Prostate gland (tissue), 2 donors: ENCODE measurements at regions not wholly inside any gene's neighbourhood (a gene's known extent, or its start where the extent isn't known, plus 50 kb on each side); places are given as distances from the start of the nearest gene placed in this dataset.
"Not testable (repeated sequence)": the region's sequence is repeated elsewhere in the genome, so short reads cannot be mapped to it uniquely, and the experiment has no call there.

Experiments used
- DNase-seq: peaks from one replicate; pipeline ENCODE4 v3.0.0-alpha.2; 2019; ENCODE audit warnings: low spot score
- H3K27ac ChIP-seq, 2 donors: fragments of 200-600 bp; sonication (generic); 2 replicates each; pipeline ENCODE4 v1.5.1; 2017 to 2019
- H3K27me3 ChIP-seq: fragments of 200-600 bp; sonication (generic); replicated peaks from 2 replicates; pipeline ENCODE4 v1.5.1; 2019; ENCODE audit not compliant: insufficient read depth
- H3K36me3 ChIP-seq, 2 donors: fragments of 200-600 bp; sonication (generic); 1 replicate in 1 of 2; 2 replicates in 1 of 2; pipeline versions ENCODE4 v1.5.1 to v1.8.1; 2017 to 2019
- H3K4me1 ChIP-seq: fragments of 200-600 bp; sonication (generic); replicated peaks from 2 replicates; pipeline ENCODE4 v1.5.1; 2019
- H3K4me3 ChIP-seq, 2 donors: fragments of 200-600 bp; sonication (generic); 2 replicates each; pipeline ENCODE4 v1.5.1; 2017 to 2019
- H3K9me3 ChIP-seq: fragments of 200-600 bp; sonication (generic); 2 replicates; pipeline ENCODE4 v1.5.1; 2017
- POLR2A ChIP-seq: fragments of 450-650 bp; IDR thresholded peaks from one replicate; pipeline ENCODE4 v1.6.1; 2016; ENCODE audit warnings: antibody characterized with exemption, mild to moderate bottlenecking
- POLR2AphosphoS5 ChIP-seq: sonication (generic); formaldehyde crosslinking; IDR thresholded peaks from one replicate; pipeline ENCODE4 v1.6.1; 2017; ENCODE audit warnings: antibody characterized with exemption
- WGBS: methylation state at CpG from one replicate; pipeline ENCODE4 v1.1.5; 2018; 5-methylcytosine and 5-hydroxymethylcytosine counted together
- intact Hi-C: fragments of 100-400 bp; cut with DNase I; formaldehyde crosslinking; loops from one replicate; pipeline ENCODE4 v1.14.2; 2022
- TF ChIP-seq, protein P1 (sequence below), 4 experiments: fragments of 200-600 bp in 2 of 4; fragments of 450-650 bp in 2 of 4; sonication (generic) in 2 of 4; IDR thresholded peaks; 1 replicate in 3 of 4; 2 replicates in 1 of 4; pipeline ENCODE4 v1.5.1; 2016 to 2019; ENCODE audit warnings: antibody characterized with exemption in 4 of 4, mild to moderate bottlenecking in 2 of 4, moderate library complexity in 2 of 4

DNA sequence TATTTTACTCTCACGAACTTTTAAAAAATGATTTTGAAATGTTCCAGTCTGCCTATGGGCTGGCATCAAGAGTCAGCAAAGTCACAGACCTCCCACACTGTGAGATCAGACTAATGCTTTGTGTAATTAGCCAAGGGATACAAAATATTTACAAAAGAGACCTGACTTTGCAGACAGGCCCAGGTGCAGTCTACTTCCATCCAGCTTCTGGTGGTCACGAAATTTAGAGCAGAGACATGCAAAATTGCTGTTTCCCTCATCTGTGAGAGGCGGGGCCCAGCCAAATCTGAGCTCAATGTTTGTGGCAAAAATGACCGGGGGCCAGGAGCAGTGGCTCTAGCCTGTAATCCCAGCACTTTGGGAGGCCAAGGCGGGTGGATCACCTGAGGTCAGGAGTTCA, 82.5 kb upstream of the PITRM1 start:
- intact Hi-C loops: loop anchor here (10.0 kb wide), 1 partner anchor 230 kb away; no protein-coding TSS in a partner anchor
- H3K4me3 ChIP-seq: no peak overlapping the region
- H3K27me3 ChIP-seq: no peaks in the 10 kb centered on the region
- no peaks in the 10 kb centered on the region for H3K4me1 ChIP-seq
- TF ChIP-seq POLR2AphosphoS5 (no peak), POLR2A (no peak)
- TF ChIP-seq, protein P1, sequence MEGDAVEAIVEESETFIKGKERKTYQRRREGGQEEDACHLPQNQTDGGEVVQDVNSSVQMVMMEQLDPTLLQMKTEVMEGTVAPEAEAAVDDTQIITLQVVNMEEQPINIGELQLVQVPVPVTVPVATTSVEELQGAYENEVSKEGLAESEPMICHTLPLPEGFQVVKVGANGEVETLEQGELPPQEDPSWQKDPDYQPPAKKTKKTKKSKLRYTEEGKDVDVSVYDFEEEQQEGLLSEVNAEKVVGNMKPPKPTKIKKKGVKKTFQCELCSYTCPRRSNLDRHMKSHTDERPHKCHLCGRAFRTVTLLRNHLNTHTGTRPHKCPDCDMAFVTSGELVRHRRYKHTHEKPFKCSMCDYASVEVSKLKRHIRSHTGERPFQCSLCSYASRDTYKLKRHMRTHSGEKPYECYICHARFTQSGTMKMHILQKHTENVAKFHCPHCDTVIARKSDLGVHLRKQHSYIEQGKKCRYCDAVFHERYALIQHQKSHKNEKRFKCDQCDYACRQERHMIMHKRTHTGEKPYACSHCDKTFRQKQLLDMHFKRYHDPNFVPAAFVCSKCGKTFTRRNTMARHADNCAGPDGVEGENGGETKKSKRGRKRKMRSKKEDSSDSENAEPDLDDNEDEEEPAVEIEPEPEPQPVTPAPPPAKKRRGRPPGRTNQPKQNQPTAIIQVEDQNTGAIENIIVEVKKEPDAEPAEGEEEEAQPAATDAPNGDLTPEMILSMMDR (IDR thresholded peaks at IDR 0.05): no peak
- no peak for DNase-seq
- H3K27ac ChIP-seq: no peak overlapping the region
- no peaks in the 10 kb centered on the region for H3K36me3 ChIP-seq
- H3K9me3 ChIP-seq: no peaks in the 10 kb centered on the region
- 85% methylated on average over 5 of the region's 5 CpGs for WGBS

DNA sequence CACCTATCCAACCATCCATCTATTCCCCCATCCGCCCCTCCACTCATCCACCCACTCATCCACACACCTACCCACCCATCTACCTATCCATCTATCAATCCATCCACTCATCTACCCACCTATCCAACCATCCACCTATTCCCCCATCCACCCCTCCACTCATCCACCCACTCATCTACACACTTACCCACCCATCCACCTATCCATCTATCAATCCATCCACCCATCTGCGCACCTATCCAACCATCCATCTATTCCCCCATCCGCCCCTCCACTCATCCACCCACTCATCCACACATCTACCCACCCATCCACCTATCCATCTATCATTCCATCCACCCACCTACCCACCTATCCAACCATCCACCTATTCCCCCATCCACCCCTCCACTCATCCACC, 81.4 kb upstream of the PITRM1 start:
- not testable (repeated sequence) for H3K27ac ChIP-seq, H3K27me3 ChIP-seq, H3K4me1 ChIP-seq, DNase-seq, H3K9me3 ChIP-seq, H3K36me3 ChIP-seq, H3K4me3 ChIP-seq
- intact Hi-C loops: loop anchor here (10.0 kb wide), 1 partner anchor 231 kb away; no protein-coding TSS in a partner anchor
- WGBS: 94% methylated on average over 3 of the region's 3 CpGs

DNA sequence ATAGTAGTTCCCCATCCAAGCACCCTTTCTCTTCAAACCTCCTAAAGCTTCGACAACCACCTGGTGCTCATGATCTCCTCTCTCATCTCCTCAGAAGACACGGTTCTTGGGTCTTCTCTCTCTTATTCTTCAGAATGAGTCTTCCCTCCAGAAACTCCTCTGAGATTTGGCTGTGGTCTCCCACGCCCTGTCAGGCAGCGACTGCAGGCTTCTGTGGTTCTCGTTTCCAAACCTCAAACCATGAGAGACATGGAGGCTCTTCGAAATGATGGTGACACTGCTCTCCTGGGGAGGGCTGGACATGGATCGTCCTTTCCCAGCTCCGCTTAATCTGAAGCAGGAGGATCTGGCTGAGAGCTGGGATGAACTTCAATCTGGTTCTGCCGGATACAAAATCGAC, 78.6 kb upstream of the PITRM1 start:
- Histone ChIP-seq H3K27ac (no peak overlapping the region), H3K4me3 (no peak overlapping the region), H3K36me3 (no peaks in the 10 kb centered on the region), H3K9me3 (no peaks in the 10 kb centered on the region), H3K4me1 (no peaks in the 10 kb centered on the region), H3K27me3 (no peaks in the 10 kb centered on the region)
- intact Hi-C loops: loop anchor here (10.0 kb wide), 1 partner anchor 234 kb away; no protein-coding TSS in a partner anchor
- no peak for DNase-seq
- 86% methylated on average over 10 of the region's 10 CpGs for WGBS
- TF ChIP-seq POLR2A (no peak), POLR2AphosphoS5 (no peak)
- TF ChIP-seq, protein P1 (IDR thresholded peaks at IDR 0.05): no peak

DNA sequence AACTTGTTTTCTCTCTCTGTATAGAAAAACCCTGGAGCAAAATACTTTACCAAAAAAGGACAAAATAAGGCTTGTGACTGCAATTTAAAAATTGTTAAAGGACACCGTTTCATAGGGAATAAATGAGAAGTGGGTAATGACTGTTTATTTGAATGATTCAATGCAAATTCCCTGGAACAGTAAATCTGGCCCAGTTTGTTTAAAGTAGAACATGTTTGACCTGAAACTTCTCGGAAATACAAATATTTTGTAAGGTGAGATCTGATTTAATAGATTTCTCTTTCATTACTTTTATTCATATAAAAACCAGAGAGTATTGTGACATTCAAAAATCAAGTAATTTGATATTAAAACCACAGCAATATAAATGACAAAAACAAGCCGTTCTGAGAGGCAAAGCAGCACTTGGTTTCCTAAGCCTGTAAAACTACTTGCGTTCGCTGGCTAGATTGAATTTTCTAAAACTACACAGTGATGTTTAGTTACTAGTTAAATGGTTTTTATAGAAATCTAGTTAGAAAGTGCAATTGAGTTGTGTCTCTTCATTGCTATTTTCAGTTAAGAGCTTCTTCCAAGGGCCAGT, 76.8 kb upstream of the PITRM1 start:
- 10% methylated on average over 5 of the region's 5 CpGs for WGBS
- no peak for DNase-seq
- no peaks in the 10 kb centered on the region for H3K4me1 ChIP-seq
- no peak overlapping the region for H3K4me3 ChIP-seq
- intact Hi-C loops: loop anchor here (2.0 kb wide), 1 partner anchor 531 kb away; no protein-coding TSS in a partner anchor
- H3K27ac ChIP-seq: peak overlapping the region; percentile 48 to 50
- no peaks in the 10 kb centered on the region for H3K36me3 ChIP-seq
- TF ChIP-seq, protein P1 (IDR thresholded peaks at IDR 0.05): no peak
- peak; percentile 78 for TF ChIP-seq POLR2AphosphoS5
- TF ChIP-seq POLR2A: no peak
- no peaks in the 10 kb centered on the region for H3K27me3 ChIP-seq
- H3K9me3 ChIP-seq: no peaks in the 10 kb centered on the region

DNA sequence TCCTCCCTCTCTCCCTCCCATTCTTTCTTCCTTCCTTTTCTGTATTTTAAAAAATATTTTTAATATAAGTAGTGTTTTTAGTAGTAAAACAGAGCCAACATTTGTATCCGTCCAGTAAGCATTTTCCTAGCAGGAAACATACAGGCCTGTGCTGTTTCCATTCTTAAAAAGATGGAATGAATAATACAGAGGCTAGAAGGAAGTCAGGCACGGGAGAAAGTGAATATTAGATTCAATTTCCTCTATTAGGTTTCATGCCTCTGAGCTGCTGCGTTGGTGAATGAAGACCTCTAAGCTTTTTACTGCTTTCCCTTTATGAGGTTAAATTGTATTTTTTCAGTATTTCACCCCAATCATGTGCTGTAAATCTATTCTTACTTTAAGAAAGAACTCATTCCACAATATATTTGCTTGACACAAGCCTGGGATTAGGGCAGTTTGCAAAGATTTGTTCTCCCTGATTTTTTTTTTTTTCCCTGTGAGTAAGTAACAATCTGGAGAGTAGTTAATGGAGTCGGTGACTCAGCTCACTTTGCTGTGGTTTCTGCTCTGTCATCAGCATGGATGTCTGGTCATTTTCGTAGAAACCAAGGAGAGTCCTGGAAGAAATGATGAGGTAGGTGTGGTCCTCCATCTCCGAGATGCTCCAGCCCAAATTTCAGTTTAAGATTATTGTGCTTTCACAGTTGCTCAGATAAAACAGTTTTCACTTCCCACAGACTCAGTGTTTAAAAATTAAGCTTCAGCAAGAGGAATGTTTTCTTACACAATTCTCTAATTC, 76.1 kb upstream of the PITRM1 start:
- Histone ChIP-seq H3K4me3 (no peak overlapping the region), H3K36me3 (no peaks in the 10 kb centered on the region), H3K9me3 (no peaks in the 10 kb centered on the region), H3K27ac (peak overlapping the region; percentile 48 to 50), H3K4me1 (no peaks in the 10 kb centered on the region), H3K27me3 (no peaks in the 10 kb centered on the region)
- DNase-seq: no peak
- WGBS: 18% methylated on average over 6 of the region's 6 CpGs
- intact Hi-C loops: loop anchor here (2.0 kb wide), 1 partner anchor 532 kb away; no protein-coding TSS in a partner anchor
- TF ChIP-seq, protein P1 (IDR thresholded peaks at IDR 0.05): no peak
- TF ChIP-seq POLR2AphosphoS5 (no peak), POLR2A (no peak)
